ENCODE measurements at regions not wholly inside any gene's neighbourhood (a gene's known extent, or its start where the extent isn't known, plus 50 kb on each side); places are given as distances from the start of the nearest gene placed in this dataset.

DNA sequence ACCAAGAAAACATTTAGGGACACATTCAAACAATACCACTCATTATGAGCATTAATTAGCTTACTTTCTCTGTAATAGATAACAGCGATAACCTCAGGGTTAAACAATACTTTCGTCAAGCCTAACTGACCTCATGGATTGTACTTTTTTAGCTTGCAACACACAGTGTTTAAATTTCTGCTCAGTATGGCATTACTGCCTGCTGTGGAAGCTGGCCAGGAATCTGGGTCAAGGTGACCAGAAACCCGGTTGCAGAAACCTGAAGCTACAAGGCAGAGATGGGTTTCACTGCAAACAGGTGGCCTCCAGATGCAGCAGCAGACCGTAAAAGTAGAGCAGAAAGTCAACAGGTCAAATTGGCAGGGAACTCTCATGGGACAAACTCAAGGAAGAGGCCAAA is 123.8 kb upstream of the FHL2 start:
- H3K27me3 ChIP-seq (ENCODE audit: insufficient read depth, low read depth, low read length) = no peaks in the 10 kb centered on the region
- H3K79me2 ChIP-seq (replicated peaks; ENCODE audit: insufficient read depth, low read length) = no peaks in the 10 kb centered on the region
- H3K4me2 ChIP-seq (ENCODE audit: low read length) = no peak overlapping the region
- H3K9me2 ChIP-seq (ENCODE audit: insufficient read depth, low read length) = no peaks in the 10 kb centered on the region
- no peak for TF ChIP-seq EP300 (conservative IDR thresholded peaks at IDR 0.05; ENCODE audit: poor library complexity, severe bottlenecking)
- no peak for TF ChIP-seq RAD21 (conservative IDR thresholded peaks at IDR 0.05)
- TF ChIP-seq, protein P1, sequence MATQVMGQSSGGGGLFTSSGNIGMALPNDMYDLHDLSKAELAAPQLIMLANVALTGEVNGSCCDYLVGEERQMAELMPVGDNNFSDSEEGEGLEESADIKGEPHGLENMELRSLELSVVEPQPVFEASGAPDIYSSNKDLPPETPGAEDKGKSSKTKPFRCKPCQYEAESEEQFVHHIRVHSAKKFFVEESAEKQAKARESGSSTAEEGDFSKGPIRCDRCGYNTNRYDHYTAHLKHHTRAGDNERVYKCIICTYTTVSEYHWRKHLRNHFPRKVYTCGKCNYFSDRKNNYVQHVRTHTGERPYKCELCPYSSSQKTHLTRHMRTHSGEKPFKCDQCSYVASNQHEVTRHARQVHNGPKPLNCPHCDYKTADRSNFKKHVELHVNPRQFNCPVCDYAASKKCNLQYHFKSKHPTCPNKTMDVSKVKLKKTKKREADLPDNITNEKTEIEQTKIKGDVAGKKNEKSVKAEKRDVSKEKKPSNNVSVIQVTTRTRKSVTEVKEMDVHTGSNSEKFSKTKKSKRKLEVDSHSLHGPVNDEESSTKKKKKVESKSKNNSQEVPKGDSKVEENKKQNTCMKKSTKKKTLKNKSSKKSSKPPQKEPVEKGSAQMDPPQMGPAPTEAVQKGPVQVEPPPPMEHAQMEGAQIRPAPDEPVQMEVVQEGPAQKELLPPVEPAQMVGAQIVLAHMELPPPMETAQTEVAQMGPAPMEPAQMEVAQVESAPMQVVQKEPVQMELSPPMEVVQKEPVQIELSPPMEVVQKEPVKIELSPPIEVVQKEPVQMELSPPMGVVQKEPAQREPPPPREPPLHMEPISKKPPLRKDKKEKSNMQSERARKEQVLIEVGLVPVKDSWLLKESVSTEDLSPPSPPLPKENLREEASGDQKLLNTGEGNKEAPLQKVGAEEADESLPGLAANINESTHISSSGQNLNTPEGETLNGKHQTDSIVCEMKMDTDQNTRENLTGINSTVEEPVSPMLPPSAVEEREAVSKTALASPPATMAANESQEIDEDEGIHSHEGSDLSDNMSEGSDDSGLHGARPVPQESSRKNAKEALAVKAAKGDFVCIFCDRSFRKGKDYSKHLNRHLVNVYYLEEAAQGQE (IDR thresholded peaks at IDR 0.05; ENCODE audit: borderline replicate concordance) = no peak
- TF ChIP-seq, protein P2, sequence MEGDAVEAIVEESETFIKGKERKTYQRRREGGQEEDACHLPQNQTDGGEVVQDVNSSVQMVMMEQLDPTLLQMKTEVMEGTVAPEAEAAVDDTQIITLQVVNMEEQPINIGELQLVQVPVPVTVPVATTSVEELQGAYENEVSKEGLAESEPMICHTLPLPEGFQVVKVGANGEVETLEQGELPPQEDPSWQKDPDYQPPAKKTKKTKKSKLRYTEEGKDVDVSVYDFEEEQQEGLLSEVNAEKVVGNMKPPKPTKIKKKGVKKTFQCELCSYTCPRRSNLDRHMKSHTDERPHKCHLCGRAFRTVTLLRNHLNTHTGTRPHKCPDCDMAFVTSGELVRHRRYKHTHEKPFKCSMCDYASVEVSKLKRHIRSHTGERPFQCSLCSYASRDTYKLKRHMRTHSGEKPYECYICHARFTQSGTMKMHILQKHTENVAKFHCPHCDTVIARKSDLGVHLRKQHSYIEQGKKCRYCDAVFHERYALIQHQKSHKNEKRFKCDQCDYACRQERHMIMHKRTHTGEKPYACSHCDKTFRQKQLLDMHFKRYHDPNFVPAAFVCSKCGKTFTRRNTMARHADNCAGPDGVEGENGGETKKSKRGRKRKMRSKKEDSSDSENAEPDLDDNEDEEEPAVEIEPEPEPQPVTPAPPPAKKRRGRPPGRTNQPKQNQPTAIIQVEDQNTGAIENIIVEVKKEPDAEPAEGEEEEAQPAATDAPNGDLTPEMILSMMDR (IDR thresholded peaks at IDR 0.05; ENCODE audit: poor library complexity, severe bottlenecking) = no peak
- no peak for TF ChIP-seq MXI1 (conservative IDR thresholded peaks at IDR 0.05; ENCODE audit: poor library complexity, severe bottlenecking)
- TF ChIP-seq POLR2AphosphoS5 (IDR thresholded peaks at IDR 0.05) = no peak
- TF ChIP-seq EZH2 (IDR thresholded peaks at IDR 0.05; ENCODE audit: borderline replicate concordance, insufficient read depth, low read length, poor library complexity, severe bottlenecking) = no peak
- no peaks in the 10 kb centered on the region for H3F3A ChIP-seq (ENCODE audit: insufficient read depth, low read length, poor library complexity, severe bottlenecking)
- H4K20me1 ChIP-seq (ENCODE audit: insufficient read depth) = no peaks in the 10 kb centered on the region
- no peaks in the 10 kb centered on the region for H3K9me3 ChIP-seq (ENCODE audit: low read length)
- no peak overlapping the region for H3K27ac ChIP-seq (ENCODE audit: low read length)
- H3K36me3 ChIP-seq (ENCODE audit: insufficient read depth, low read length) = no peaks in the 10 kb centered on the region
- H3K9ac ChIP-seq (ENCODE audit: low read length) = no peak overlapping the region
- H2AFZ ChIP-seq (ENCODE audit: low read depth, low read length) = no peak overlapping the region
- H3K4me3 ChIP-seq (ENCODE audit: low read length) = no peak overlapping the region

DNA sequence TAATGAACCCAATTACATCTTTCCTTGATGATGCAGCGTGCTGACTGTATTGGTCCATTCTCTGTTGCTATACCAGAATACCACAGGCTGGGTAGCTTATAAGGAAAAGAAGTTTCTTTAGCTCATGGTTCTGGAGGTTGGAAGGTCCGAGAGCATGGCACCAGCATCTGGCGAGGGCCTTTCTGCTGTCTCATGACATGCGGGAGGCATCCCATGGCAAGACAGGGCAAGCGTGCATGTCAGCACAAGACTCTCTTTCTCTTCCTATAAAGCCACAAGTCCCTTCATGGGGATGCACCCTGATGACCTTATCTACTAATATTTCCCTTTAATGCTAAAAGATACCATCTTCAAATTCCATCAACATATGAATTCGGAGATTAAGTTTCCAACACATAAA is 122.8 kb upstream of the FHL2 start:
- TF ChIP-seq EZH2 (IDR thresholded peaks at IDR 0.05; ENCODE audit: borderline replicate concordance, insufficient read depth, low read length, poor library complexity, severe bottlenecking) = no peak
- no peak for TF ChIP-seq EP300 (conservative IDR thresholded peaks at IDR 0.05; ENCODE audit: poor library complexity, severe bottlenecking)
- TF ChIP-seq, protein P1 (IDR thresholded peaks at IDR 0.05; ENCODE audit: borderline replicate concordance) = no peak
- no peak for TF ChIP-seq SMC3 (conservative IDR thresholded peaks at IDR 0.05; ENCODE audit: poor library complexity)
- TF ChIP-seq POLR2AphosphoS5 (IDR thresholded peaks at IDR 0.05) = no peak
- no peak for TF ChIP-seq MXI1 (conservative IDR thresholded peaks at IDR 0.05; ENCODE audit: poor library complexity, severe bottlenecking)
- Histone ChIP-seq H4K20me1 (ENCODE audit: insufficient read depth) (no peaks in the 10 kb centered on the region), H3F3A (ENCODE audit: insufficient read depth, low read length, poor library complexity, severe bottlenecking) (no peaks in the 10 kb centered on the region)

More for the DNA sequence above, 122.8 kb upstream of the FHL2 start:
- Histone ChIP-seq H3K9me2 (ENCODE audit: insufficient read depth, low read length) (no peaks in the 10 kb centered on the region), H3K27me3 (ENCODE audit: insufficient read depth, low read depth, low read length) (no peaks in the 10 kb centered on the region), H3K9ac (ENCODE audit: low read length) (no peak overlapping the region), H3K4me3 (ENCODE audit: low read length) (no peak overlapping the region), H3K9me3 (ENCODE audit: low read length) (no peaks in the 10 kb centered on the region), H3K36me3 (ENCODE audit: insufficient read depth, low read length) (no peaks in the 10 kb centered on the region), H2AFZ (ENCODE audit: low read depth, low read length) (no peak overlapping the region), H3K27ac (ENCODE audit: low read length) (no peak overlapping the region), H3K79me2 (replicated peaks; ENCODE audit: insufficient read depth, low read length) (no peaks in the 10 kb centered on the region), H3K4me2 (ENCODE audit: low read length) (no peak overlapping the region)
